ENCODE measurements at regions not wholly inside any gene's neighbourhood (a gene's known extent, or its start where the extent isn't known, plus 50 kb on each side); places are given as distances from the start of the nearest gene placed in this dataset.

DNA sequence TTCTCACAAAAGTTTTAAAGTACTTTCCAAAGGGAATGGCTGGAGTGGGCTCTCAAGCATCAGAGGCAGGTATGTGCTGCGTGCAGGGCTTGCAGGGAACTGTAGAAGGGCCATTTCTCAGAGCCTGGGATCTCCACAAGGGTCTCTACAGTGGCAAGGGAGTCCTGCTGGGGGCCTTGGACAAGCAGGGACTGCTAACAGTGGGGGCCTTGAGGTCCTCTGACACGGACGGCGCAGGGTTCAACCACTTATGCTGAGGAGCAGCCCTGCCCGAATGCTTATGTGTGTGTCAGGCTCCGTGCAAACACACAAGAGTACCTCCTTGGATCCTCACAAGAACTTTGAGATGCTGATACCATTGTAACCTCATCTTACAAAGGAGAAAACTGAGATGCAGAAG, 342.1 kb upstream of the COBL start:
- in situ Hi-C loops (cut with MboI; ENCODE audit: low sequenced_read_pairs), result no loop called here
- TF ChIP-seq FOS (IDR thresholded peaks at IDR 0.05; ENCODE audit: low read depth, low read length) (no peak), BHLHE40 (IDR thresholded peaks at IDR 0.05; ENCODE audit: low read depth, low read length) (no peak), RFX5 (IDR thresholded peaks at IDR 0.05; ENCODE audit: low read depth, low read length) (no peak), MAZ (IDR thresholded peaks at IDR 0.05; ENCODE audit: borderline replicate concordance, low read depth, low read length) (no peak), CEBPB (IDR thresholded peaks at IDR 0.05; ENCODE audit: low read depth, low read length) (no peak), RAD21 (IDR thresholded peaks at IDR 0.05; ENCODE audit: low read length) (no peak), NFE2L2 (IDR thresholded peaks at IDR 0.05; ENCODE audit: low read depth, low read length) (no peak), ELK1 (IDR thresholded peaks at IDR 0.05; ENCODE audit: borderline replicate concordance, low read depth, low read length) (no peak), RCOR1 (IDR thresholded peaks at IDR 0.05; ENCODE audit: insufficient replicate concordance, low read length) (no peak), MXI1 (IDR thresholded peaks at IDR 0.05; ENCODE audit: borderline replicate concordance, low read depth, low read length) (no peak), POLR2A (IDR thresholded peaks at IDR 0.05; ENCODE audit: low read depth, low read length) (no peak)

More for the DNA sequence above, 342.1 kb upstream of the COBL start:
- 67% methylated on average over 3 of the region's 6 CpGs; no CpG with 5 or more reads in 1 of the 2 experiments for WGBS, 2 experiments (ENCODE audit: extremely low coverage in 2 of 2, insufficient read length in 1 of 2)
- no peak overlapping the region for H3K4ac ChIP-seq (ENCODE audit: low read depth, low read length)
- H2AK5ac ChIP-seq (ENCODE audit: low read depth, low read length), result no peak overlapping the region
- H3K18ac ChIP-seq (ENCODE audit: low read depth, low read length), result no peak overlapping the region
- no peak overlapping the region for H3K56ac ChIP-seq (ENCODE audit: extremely low read depth, insufficient read depth, low read length)
- no peak overlapping the region for H4K5ac ChIP-seq (ENCODE audit: low read depth, low read length)
- H3K27ac ChIP-seq (ENCODE audit: insufficient read depth, low read length), result no peak overlapping the region
- intact Hi-C loops (cut with micrococcal nuclease), result no loop called here
- no peak overlapping the region for H3K14ac ChIP-seq (replicated peaks; ENCODE audit: low read depth, low read length)
- H4K20me1 ChIP-seq (ENCODE audit: insufficient read depth, low read length), result no peaks in the 10 kb centered on the region
- H2BK120ac ChIP-seq (ENCODE audit: low read depth, low read length), result no peak overlapping the region
- H3K4me3 ChIP-seq (ENCODE audit: insufficient read depth, low read depth, low read length), result no peak overlapping the region
- ATAC-seq (ENCODE audit: low read depth) (no peak), DNase-seq (no peak)
- H3K36me3 ChIP-seq (ENCODE audit: control insufficient read depth, insufficient read depth, low read length), result no peaks in the 10 kb centered on the region
- ChIA-PET CTCF (no interaction called here), POLR2A (ENCODE audit: unreplicated experiment) (no interaction called here)
- H3K79me1 ChIP-seq (ENCODE audit: low read depth in 1 of 2, low read length in 2 of 2), result no peaks in the 10 kb centered on the region
- H4K91ac ChIP-seq (ENCODE audit: insufficient read depth, low read depth, low read length), result no peak overlapping the region
- dilution Hi-C loops (cut with HindIII; ENCODE audit: low sequenced_read_pairs, unreplicated experiment), result no loop called here
- BruUV-seq (replicated peaks), result no TSS peak
- no peak overlapping the region for H3K4me2 ChIP-seq (ENCODE audit: low read depth, low read length)
- H2BK15ac ChIP-seq (ENCODE audit: low read depth, low read length), result no peak overlapping the region
- H3K27me3 ChIP-seq (ENCODE audit: control insufficient read depth, insufficient read depth, low read length), result no peaks in the 10 kb centered on the region
- no peak overlapping the region for H3K9ac ChIP-seq (ENCODE audit: low read depth, low read length)
- H2BK20ac ChIP-seq (ENCODE audit: low read depth, low read length), result no peak overlapping the region
- H3K9me1 ChIP-seq (ENCODE audit: insufficient read depth, low read length), result no peaks in the 10 kb centered on the region
- no peak overlapping the region for H2BK5ac ChIP-seq (ENCODE audit: low read depth, low read length, poor library complexity, severe bottlenecking)
- no peak overlapping the region for H2AFZ ChIP-seq (replicated peaks; ENCODE audit: low read length, poor library complexity)
- no peak overlapping the region for H4K8ac ChIP-seq (ENCODE audit: low read depth in 2 of 2, low read length in 2 of 2)
- peaks cover 23% of the 10 kb centered on the region for H3K9me3 ChIP-seq (ENCODE audit: control insufficient read depth, insufficient read depth, low read length)
- no peak overlapping the region for H3K23ac ChIP-seq (ENCODE audit: low read depth, low read length)
- no peak overlapping the region for H2AK9ac ChIP-seq (replicated peaks; ENCODE audit: low read depth, low read length, poor library complexity)
- H3K4me1 ChIP-seq (ENCODE audit: control insufficient read depth, insufficient read depth, low read length), result no peaks in the 10 kb centered on the region
